NCI-H146 (cell line): ENCODE measurements at regions not wholly inside any gene's neighbourhood (a gene's known extent, or its start where the extent isn't known, plus 50 kb on each side); places are given as distances from the start of the nearest gene placed in this dataset.
"Not testable (repeated sequence)": the region's sequence is repeated elsewhere in the genome, so short reads cannot be mapped to it uniquely, and the experiment has no call there.

Source experiments
- DNase-seq: peaks from one replicate; lab custom pipeline; 2025; lab: John Stamatoyannopoulos, UW

- DNase-seq = no peak
These were observed 66.4 kb upstream of the SESTD1 start for GRCh38 chr2:179331061-179331460.

DNA sequence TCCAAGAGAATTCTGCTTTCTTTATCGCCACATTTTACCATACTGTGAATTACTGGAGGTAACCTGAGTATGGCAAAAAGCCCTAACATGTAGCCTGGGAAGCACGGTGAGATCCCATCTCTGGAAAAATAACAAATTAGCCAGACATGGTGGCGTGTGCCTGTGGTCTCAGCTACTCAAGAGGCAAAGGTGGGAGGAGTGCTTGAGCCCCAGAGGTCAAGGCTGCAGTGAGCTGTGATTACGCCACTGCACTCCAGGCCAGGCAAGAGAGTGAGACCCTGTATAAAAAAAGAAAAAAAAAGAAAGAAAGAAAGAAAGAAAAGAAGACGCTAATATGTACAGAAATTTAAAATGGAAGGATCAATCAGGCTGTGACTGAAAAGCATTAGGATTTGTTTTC is 57.7 kb upstream of the SESTD1 start:
- DNase-seq = no peak

GRCh38 chr2:179321034-179321433 is 56.4 kb upstream of the SESTD1 start:
- not testable (repeated sequence) for DNase-seq

GRCh38 chr2:179314729-179315128 is 50.1 kb upstream of the SESTD1 start:
- DNase-seq = not testable (repeated sequence)
